Endodermal cell (in vitro differentiated cells): ENCODE measurements at regions not wholly inside any gene's neighbourhood (a gene's known extent, or its start where the extent isn't known, plus 50 kb on each side); places are given as distances from the start of the nearest gene placed in this dataset.

Experiments
- DNase-seq: peaks from one replicate; pipeline ENCODE4 v3.0.0-alpha.2; 2017
- H3K27ac ChIP-seq: 2 replicates; pipeline ENCODE4 v1.5.1; 2013; ENCODE audit warnings: mild to moderate bottlenecking, low read depth, low read length, moderate library complexity
- H3K27me3 ChIP-seq: 2 replicates; pipeline ENCODE4 v1.6.1; 2013; ENCODE audit warnings: mild to moderate bottlenecking, low read length, moderate library complexity; ENCODE audit not compliant: insufficient read depth, control insufficient read depth, poor library complexity, severe bottlenecking
- H3K36me3 ChIP-seq: 2 replicates; pipeline ENCODE4 v1.7.0; 2013; ENCODE audit warnings: mild to moderate bottlenecking, low read length, moderate library complexity; ENCODE audit not compliant: control insufficient read depth, insufficient read depth
- H3K4me1 ChIP-seq: one replicate; pipeline ENCODE4 v1.7.0; 2013; ENCODE audit warnings: low read length; ENCODE audit not compliant: control insufficient read depth, insufficient read depth
- H3K4me3 ChIP-seq: 2 replicates; pipeline ENCODE4 v1.5.1; 2013; ENCODE audit warnings: mild to moderate bottlenecking, low read length, moderate library complexity
- H3K9ac ChIP-seq: 2 replicates; pipeline ENCODE4 v1.6.1; 2013; ENCODE audit warnings: mild to moderate bottlenecking, low read length, moderate library complexity; ENCODE audit not compliant: poor library complexity, severe bottlenecking; ENCODE audit errors: extremely low read depth
- H3K9me3 ChIP-seq: 2 replicates; pipeline ENCODE4 v1.6.1; 2013; ENCODE audit warnings: mild to moderate bottlenecking, low read length, moderate library complexity; ENCODE audit not compliant: control insufficient read depth
- H3K27ac Mint-ChIP-seq: 2 replicates; pipeline ENCODE4 v1.8.0; 2020; ENCODE audit warnings: mixed read lengths
- H3K27me3 Mint-ChIP-seq: 2 replicates; pipeline ENCODE4 v1.8.0; 2021; ENCODE audit warnings: mild to moderate bottlenecking, mixed read lengths; ENCODE audit not compliant: insufficient read depth
- H3K36me3 Mint-ChIP-seq: 2 replicates; pipeline ENCODE4 v1.8.0; 2020; ENCODE audit warnings: low read depth, mixed read lengths
- H3K4me1 Mint-ChIP-seq: 2 replicates; pipeline ENCODE4 v1.8.0; 2020; ENCODE audit warnings: mixed read lengths
- H3K4me3 Mint-ChIP-seq: 2 replicates; pipeline ENCODE4 v1.8.0; 2020; ENCODE audit warnings: mild to moderate bottlenecking, moderate library complexity, mixed read lengths
- H3K9me3 Mint-ChIP-seq: 2 replicates; pipeline ENCODE4 v1.8.0; 2020; ENCODE audit warnings: mild to moderate bottlenecking, mixed read lengths
- CTCF ChIP-seq: fragments of 200-600 bp; sonication (generic); conservative IDR thresholded peaks from 2 replicates; pipeline ENCODE4 v1.5.0; 2021; ENCODE audit warnings: antibody characterized with exemption, mild to moderate bottlenecking
- WGBS, 2 experiments: methylation state at CpG; one replicate each; pipeline versions ENCODE4 v1.1.5 to v1.1.7; 2013; ENCODE audit warnings: missing lambda C conversion rate in 2 of 2, mixed read lengths in 1 of 2; ENCODE audit not compliant: insufficient coverage in 1 of 2, insufficient read length in 1 of 2; 5-methylcytosine and 5-hydroxymethylcytosine counted together

GRCh38 chr6:92708945-92709344 lies 710.4 kb downstream of the EPHA7 start:
- Histone ChIP-seq H3K4me1 (no peaks in the 10 kb centered on the region), H3K4me3 (no peak overlapping the region), H3K36me3 (no peaks in the 10 kb centered on the region), H3K9ac (no peak overlapping the region), H3K27ac (no peak overlapping the region), H3K9me3 (no peaks in the 10 kb centered on the region), H3K27me3 (no peaks in the 10 kb centered on the region)
- H3K4me1 Mint-ChIP-seq: no peaks in the 10 kb centered on the region
- no peaks in the 10 kb centered on the region for H3K27me3 Mint-ChIP-seq
- no peaks in the 10 kb centered on the region for H3K9me3 Mint-ChIP-seq
- no peak overlapping the region for H3K27ac Mint-ChIP-seq
- no peak overlapping the region for H3K4me3 Mint-ChIP-seq
- no peak for DNase-seq
- 78 to 100% methylated on average over 1 of the region's 1 CpG for WGBS, 2 experiments
- no peak for TF ChIP-seq CTCF
- H3K36me3 Mint-ChIP-seq: no peaks in the 10 kb centered on the region

GRCh38 chr6:92708270-92708669 lies 711.1 kb downstream of the EPHA7 start:
- Histone ChIP-seq H3K4me3 (no peak overlapping the region), H3K27ac (no peak overlapping the region), H3K36me3 (no peaks in the 10 kb centered on the region), H3K9me3 (no peaks in the 10 kb centered on the region), H3K27me3 (no peaks in the 10 kb centered on the region), H3K4me1 (no peaks in the 10 kb centered on the region), H3K9ac (no peak overlapping the region)
- no peak for DNase-seq
- no peaks in the 10 kb centered on the region for H3K27me3 Mint-ChIP-seq
- H3K27ac Mint-ChIP-seq: no peak overlapping the region
- WGBS, 2 experiments: 86 to 88% methylated on average over 1 of the region's 1 CpG
- H3K4me3 Mint-ChIP-seq: no peak overlapping the region
- no peaks in the 10 kb centered on the region for H3K4me1 Mint-ChIP-seq
- no peak for TF ChIP-seq CTCF
- no peaks in the 10 kb centered on the region for H3K36me3 Mint-ChIP-seq
- H3K9me3 Mint-ChIP-seq: no peaks in the 10 kb centered on the region

- Mint-ChIP-seq H3K36me3 (no peaks in the 10 kb centered on the region), H3K27ac (no peak overlapping the region), H3K4me3 (no peak overlapping the region), H3K4me1 (no peaks in the 10 kb centered on the region), H3K27me3 (no peaks in the 10 kb centered on the region), H3K9me3 (no peaks in the 10 kb centered on the region)
- Histone ChIP-seq H3K27ac (no peak overlapping the region), H3K36me3 (no peaks in the 10 kb centered on the region), H3K9me3 (no peaks in the 10 kb centered on the region), H3K27me3 (no peaks in the 10 kb centered on the region), H3K9ac (no peak overlapping the region), H3K4me1 (no peaks in the 10 kb centered on the region), H3K4me3 (no peak overlapping the region)
- DNase-seq: no peak
- TF ChIP-seq CTCF: no peak
Measured at GRCh38 chr6:92706976-92707375, 712.4 kb downstream of the EPHA7 start.
